ENCODE measurements at regions not wholly inside any gene's neighbourhood (a gene's known extent, or its start where the extent isn't known, plus 50 kb on each side); places are given as distances from the start of the nearest gene placed in this dataset.

- Histone ChIP-seq H2AFZ (ENCODE audit: low read depth, low read length) (no peak overlapping the region), H3K4me3 (replicated peaks in 1 of 3; ENCODE audit: insufficient read depth in 1 of 3, low read depth in 1 of 3, low read length in 3 of 3) (no peak overlapping the region), H3K4me2 (ENCODE audit: insufficient read depth, low read length) (no peak overlapping the region), H3K79me2 (ENCODE audit: control insufficient read depth, insufficient read depth, low read length) (no peaks in the 10 kb centered on the region), H3K9ac (replicated peaks; ENCODE audit: extremely low read depth, insufficient read depth, low read length) (no peak overlapping the region), H3K27ac (ENCODE audit: insufficient read depth, low read depth, low read length) (no peak overlapping the region), H3K36me3 (ENCODE audit: control insufficient read depth in 2 of 2, extremely low read depth in 1 of 2, insufficient read depth in 2 of 2, low read length in 2 of 2) (no peaks in the 10 kb centered on the region), H3K27me3 (ENCODE audit: control insufficient read depth in 2 of 2, insufficient read depth in 2 of 2, low read length in 2 of 2) (peaks cover 5 to 8% of the 10 kb centered on the region in 2 experiments), H3K4me1 (ENCODE audit: control insufficient read depth, extremely low read depth, insufficient read depth, low read length) (no peaks in the 10 kb centered on the region), H3K9me1 (replicated peaks; ENCODE audit: control insufficient read depth, extremely low read depth, insufficient read depth, low read length) (no peaks in the 10 kb centered on the region), H3K9me3 (replicated peaks; ENCODE audit: control insufficient read depth, insufficient read depth, low read length) (no peaks in the 10 kb centered on the region), H4K20me1 (replicated peaks; ENCODE audit: control insufficient read depth, extremely low read depth, insufficient read depth, low read length) (no peaks in the 10 kb centered on the region)
- DNase-seq (ENCODE audit: low read depth, low spot score) (no peak), FAIRE-seq (no peak)
- BruUV-seq (replicated peaks) = no TSS peak
- intact Hi-C loops (cut with micrococcal nuclease) (no loop called here), dilution Hi-C loops (cut with MboI; ENCODE audit: extremely low pct_ligation_motif_present, low sequenced_read_pairs) (no loop called here)
- ChIA-PET CTCF (interaction anchor here (2.2 kb wide), 1 partner anchor 341 kb away, joined by 8 read pairs; no protein-coding TSS in a partner anchor), POLR2A (no interaction called here)
- TF ChIP-seq FOS (IDR thresholded peaks at IDR 0.05; ENCODE audit: borderline replicate concordance, insufficient read depth, low read length) (no peak), POLR2AphosphoS5 (IDR thresholded peaks at IDR 0.05; ENCODE audit: insufficient read depth, low read depth, low read length) (no peak), MAX (IDR thresholded peaks at IDR 0.05; ENCODE audit: insufficient read depth, insufficient read length) (no peak), GATA2 (IDR thresholded peaks at IDR 0.05; ENCODE audit: insufficient read depth, insufficient read length, low read depth, low read length) (no peak), MYC (IDR thresholded peaks at IDR 0.05; ENCODE audit: low read depth, low read length) (no peak), POLR2A (IDR thresholded peaks at IDR 0.05; ENCODE audit: low read depth, low read length) (no peak), JUN (IDR thresholded peaks at IDR 0.05; ENCODE audit: borderline replicate concordance, insufficient read depth, insufficient read length, low read depth) (no peak), EZH2 (IDR thresholded peaks at IDR 0.05; ENCODE audit: borderline replicate concordance, low read depth, low read length, severe bottlenecking) (no peak), CTCF (IDR thresholded peaks at IDR 0.05; ENCODE audit: extremely low read depth in 1 of 2, insufficient read depth in 1 of 2, low read depth in 1 of 2, low read length in 2 of 2) (no peak)
Observed at GRCh38 chr11:45430361-45430760, 144.2 kb upstream of the SYT13 start.

All from endothelial cell of umbilical vein (primary cell).